Kidney tubule cell (primary cell): ENCODE measurements at regions not wholly inside any gene's neighbourhood (a gene's known extent, or its start where the extent isn't known, plus 50 kb on each side); places are given as distances from the start of the nearest gene placed in this dataset.

Experiments used
- DNase-seq: peaks from one replicate; pipeline ENCODE4 v3.0.0-alpha.2; 2018; ENCODE audit warnings: low spot score

DNA sequence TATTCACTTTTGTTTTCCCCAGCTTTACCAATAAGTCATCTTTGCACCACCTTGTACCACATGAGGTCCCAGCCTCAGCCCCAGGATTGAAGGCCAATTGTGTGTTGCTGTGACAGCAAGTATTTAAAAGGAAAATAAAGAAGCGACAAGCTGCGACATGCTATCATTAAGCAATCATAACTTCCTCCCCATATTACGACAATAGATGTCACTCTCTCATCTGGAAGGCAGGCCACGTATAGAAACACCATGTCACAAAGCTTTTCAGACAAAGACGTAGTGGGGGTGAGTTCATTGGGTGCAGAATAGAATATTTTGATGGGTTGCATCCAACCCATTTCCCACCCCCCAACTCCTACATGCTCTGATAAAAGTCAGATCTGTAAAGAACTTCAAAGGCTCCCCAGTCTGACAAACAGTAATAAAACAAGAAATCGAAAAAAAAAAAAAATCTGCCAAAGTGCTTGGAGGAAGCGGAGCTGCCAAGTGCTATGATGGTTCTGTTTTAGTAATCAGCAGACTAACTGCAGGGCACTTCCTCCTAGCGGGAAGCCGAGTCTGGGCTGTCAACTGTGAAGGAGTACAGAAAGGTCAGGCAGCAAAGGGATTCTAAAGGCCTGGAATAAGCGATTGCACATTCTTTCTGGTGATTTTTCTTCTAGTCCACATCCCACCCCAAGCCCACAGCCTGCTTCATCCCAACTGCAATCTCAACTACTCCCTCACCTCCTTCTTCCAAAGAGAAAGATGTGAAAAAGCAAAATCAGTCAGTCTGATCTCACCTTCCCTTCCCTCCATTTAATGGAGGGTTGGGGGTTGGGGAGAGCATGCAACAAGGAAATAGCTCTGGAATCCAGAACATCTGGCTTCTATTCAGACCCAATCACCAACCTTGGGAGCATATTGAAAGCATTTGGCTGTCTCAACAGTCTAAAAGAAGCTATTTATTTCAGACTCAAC lies 131.4 kb upstream of the UBASH3B start:
- peak; percentile 71 for DNase-seq

DNA sequence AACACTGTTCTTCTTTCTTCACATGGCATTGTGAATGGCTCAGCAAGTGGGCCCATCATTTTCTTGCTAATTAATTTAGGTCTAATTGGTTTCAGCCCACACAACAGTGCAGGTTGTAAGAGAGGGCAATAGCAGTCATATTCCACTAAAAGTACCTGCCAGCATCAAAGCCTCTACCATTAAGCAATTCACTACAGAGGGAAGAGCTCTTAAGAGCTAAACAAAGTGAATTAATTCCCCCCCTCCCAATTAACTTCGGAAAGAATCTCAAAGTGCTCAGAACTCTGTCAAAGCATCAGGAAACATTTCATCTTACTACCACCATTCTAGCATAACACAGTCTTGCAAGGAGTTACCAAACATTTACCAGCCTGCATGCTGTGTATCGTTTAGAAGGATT lies 133.9 kb upstream of the UBASH3B start:
- no peak for DNase-seq

DNA sequence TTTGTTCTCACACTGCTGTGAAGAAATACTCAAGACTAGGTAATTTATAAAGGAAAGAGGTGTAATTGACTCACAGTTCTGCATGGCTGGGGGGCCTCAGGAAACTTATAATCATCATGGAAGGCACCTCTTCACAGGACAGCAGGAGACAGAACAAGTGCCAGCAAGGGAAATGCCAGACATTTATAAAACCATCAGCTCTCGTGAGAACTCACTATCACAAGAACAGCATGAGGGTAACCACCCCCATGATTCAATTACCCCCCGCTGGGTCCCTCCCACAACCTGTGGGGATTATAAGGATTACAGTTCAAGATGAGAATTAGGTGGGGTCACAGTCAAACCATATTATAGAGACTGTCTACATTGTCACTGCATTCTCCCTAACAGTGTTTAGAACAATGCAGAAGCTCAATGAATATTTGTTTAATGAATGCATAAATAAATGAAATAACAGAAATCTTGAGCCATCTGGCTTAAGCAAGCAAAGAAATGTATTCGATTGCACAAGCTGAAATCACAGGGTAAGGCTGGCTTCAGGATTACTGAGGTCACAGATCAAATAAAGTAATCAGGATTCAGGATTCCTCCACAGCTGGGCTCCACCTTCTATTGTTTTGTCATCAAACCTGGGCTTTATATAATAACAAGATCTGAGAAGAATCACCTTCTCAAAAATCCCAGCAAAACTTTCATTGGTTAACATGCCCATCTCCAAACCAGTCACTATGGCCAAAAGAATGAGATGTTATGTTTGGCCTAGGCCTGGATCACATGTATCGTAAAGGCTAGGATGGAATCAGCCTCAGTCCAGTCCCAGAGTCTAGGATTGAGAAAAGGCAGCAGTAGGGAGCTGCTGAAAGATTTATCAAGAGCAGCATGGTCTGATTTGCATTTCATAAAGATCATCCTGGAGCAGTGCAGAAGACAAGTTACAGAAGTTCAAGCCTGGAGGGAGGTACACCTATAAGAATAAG lies 137.8 kb upstream of the UBASH3B start:
- no peak for DNase-seq

DNA sequence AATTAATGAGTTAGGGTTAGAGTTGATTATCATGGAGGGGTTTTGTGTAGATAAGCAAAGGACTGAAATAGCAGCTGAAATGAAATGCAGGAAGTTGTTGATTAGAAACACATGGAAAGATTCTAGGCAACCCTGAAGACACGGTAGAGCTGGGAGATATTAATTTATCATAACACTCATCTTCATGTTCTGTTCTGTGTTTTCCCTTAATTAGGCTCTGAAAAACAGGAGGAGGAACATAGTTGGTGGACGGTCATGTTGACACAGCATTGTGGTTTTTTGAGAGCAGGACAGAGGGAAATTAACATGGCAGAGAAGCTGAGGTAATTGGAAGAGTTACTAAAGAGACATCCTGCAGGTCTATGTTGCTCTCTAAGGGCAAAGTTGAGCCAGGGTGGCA lies 138.8 kb upstream of the UBASH3B start:
- DNase-seq: no peak

DNA sequence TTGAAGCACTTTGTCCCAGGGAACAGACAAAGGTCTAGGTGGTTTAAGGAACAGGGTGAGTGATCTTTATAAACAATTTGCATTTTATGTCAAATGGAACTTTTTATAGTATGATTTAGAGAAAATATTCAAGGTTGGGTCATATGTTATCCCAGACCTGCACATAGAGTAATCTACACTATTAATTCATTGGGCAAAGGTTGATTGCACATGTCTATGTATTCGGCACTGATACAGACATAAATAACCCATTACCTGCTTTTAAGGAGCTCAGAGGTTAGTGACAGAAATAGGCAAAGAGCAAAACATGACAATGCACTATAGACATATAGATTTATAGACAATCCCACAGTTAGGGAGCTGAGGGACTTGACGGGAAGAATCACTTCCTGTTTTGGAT lies 141.5 kb upstream of the UBASH3B start:
- no peak for DNase-seq

DNA sequence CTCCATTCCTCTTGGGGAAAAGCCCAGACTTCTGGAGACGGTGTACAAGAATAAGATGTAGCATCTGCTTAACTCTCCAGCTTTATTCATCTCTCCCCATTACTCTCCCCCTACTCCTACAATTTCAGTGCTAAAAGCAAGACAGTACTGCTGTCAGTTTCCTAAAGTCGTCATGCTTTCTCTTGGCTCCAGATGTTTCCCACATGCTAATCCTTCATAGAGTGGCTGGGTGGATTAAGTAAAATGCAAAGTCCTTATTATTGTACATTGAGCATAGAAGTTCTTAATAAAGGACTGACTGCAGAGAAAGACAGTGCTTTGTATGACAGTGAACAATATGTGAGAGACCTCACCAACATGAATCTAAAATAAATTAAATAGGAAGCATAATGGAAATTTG lies 142.2 kb upstream of the UBASH3B start:
- no peak for DNase-seq

DNA sequence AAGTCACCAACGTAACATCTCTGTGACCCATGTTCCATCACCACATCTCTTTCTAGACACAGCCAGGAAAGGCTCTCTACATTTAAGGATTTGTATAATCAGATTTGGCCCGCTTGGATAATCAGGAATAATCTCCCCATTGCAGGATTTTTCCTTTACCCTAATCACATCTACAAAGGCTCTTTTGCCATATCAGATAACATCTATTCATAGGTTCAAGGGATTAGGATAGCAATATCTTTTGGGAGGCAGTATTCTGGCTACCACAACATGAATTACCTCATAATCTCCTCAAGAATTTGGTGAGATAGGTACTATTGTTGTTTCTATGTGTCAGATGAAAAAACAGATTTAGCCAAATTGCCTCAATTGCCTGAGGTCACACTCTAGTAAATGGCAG lies 142.8 kb upstream of the UBASH3B start:
- no peak for DNase-seq

DNA sequence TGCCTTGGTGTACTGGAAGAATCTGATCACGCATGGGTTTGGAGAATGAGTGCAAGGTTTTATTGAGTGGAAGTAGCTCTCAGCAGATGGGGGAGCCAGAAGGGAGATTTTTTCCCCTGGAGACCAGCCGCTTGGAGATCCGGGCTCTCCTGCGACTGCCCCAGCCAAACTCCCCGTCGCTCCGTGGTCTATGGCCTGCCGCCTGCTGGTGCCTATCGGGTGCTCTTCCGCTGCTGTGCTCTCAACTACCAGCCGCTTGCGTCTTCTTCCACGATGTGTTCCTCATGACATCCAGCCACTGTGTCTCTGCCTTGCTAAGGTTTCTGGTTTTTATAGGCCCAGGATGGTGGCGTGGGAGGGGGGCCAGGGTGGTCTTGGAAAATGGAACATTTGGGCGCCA lies 145.6 kb upstream of the UBASH3B start:
- no peak for DNase-seq

DNA sequence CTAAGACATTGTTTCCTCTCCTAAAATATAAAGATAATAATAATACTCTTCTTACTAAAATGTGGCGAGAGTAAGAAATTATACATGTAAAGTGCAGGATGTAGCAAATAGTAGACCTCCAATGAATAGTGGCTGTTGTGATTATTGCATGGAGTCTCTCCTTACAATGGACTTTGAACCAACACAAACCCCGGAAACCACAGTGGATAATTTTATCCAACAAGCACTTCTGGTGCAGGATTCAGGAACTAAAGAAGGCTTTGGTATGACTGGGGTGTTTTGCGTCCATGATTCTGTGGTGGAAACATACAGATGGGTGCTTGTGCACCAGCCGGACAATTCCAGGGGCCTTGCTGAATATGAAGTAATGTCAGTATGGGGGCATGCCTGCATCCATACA lies 146.4 kb upstream of the UBASH3B start:
- DNase-seq: no peak

DNA sequence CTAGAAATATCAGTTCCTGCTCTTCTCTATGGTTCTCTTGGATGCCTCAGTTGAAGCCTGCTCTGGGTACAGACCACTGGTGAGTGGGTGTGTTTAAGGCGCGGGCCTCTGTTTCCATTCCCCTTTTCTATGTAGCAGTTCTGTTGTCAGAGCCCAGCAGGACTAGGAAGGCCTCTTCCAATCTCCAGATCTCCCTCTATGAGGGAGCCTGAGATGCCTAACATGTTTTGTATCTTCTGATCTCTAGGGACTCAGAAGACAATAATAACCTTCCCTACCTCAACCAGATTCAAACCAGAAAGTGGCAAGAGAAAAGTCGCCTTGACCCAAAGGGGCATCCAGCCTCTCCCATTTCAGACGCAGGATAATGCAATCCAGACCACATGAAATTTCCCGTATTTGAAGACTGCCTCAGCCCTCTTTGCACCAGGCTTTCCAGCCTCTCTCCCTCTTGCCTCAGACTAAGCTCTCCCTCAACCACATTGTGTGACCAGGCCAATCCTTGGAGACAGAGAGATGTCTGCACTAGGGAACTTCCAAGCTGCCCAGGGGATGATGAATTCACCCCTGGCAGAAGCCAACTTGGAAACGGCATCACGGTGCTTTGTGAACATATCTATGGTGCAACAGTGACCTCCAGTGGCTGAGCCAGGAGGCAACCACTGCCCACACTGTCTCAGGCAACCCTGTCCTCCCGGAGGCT lies 150.1 kb upstream of the UBASH3B start:
- peak; percentile 82 for DNase-seq

DNA sequence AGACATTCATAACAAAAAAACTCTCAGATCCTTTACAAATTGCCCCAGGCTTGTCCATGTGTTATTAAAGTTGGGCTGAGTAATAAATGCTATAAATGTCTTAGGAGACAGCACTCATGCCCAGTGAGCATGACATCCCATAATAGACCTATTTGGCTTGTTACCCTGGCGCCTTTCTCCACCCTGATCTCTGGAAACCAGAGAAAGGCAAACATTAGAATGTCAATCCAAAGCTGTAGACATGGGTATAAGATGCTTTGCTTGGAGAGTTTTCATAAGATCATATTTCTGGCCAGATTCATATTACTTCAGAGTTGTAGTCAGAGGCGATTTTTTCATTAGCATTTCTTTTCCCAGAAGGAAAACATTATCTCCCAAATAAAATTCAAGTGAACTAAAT lies 161.3 kb upstream of the UBASH3B start:
- DNase-seq: no peak

DNA sequence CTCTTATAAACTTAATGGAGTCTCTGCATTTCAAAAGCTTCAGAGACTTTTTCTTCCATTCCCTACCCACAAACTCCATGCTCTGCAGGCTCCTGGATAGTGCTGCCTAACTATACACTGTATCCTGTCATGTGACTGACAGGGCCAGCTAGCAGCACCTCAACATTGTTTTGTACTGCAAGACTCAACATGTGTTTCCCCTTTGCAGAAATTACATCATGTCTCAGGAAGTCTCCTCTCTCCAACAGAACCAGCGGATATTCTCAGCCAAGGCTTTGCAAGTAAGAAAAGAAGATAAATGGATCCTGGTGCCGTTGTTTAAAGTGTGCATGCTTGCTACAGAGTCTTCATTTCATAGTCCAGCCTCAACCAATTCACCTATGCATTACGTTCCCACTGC lies 164.0 kb upstream of the UBASH3B start:
- DNase-seq: no peak

DNA sequence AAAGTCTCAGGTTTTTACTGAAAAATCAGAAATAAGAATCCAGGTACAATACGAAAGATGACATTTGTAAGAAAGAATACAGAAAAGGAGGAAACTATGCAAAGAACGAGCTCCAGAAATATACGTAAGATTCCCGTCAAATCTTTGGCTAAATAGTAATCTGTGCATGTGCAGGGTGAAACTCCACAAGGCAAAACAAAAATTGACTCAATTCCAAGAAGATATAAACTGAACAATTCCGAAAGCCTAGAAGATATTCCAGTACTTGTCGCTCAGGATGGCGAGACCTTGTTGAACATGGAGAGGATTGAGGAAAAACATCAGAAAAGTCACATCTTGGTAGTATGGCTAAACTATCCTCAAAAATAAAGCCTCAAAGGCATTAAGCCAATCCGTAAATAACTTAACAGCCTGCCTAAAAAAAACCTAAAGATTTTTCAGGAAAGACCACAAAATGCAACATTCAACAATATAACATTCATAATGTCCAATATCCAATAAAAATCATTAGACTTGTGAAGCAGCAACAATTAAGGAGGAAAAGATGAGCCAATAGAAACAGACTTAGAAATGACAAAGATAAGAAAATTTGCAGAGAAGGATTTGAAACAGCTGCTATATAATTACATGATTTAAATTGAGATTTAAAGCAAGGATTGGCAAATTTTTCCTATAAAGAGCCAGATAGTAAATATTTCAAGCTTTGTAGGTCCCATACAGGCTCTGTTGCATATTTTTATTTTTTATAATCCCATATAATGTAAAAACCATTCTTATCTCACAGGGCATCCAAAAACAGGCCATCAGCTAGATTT lies 166.4 kb upstream of the UBASH3B start:
- no peak for DNase-seq

DNA sequence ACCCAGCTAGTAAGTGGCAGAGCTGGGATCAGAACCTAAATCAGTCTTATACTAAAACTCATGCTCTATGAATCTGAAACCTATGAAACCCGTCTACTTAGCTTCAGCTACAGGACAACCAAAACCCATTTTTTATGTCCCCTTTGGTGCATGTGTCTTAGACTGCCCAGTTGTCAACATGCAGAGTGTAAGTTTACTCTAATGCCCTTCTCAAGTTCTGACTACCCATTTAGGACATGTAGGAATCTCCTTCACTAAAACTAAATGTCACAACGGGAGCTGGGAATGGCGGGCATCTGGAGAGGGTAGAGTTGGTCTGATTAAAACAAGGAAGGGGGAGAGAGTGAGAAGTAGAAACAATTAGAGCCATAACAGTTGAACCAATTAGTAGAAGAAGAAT lies 167.9 kb upstream of the UBASH3B start:
- DNase-seq: no peak

DNA sequence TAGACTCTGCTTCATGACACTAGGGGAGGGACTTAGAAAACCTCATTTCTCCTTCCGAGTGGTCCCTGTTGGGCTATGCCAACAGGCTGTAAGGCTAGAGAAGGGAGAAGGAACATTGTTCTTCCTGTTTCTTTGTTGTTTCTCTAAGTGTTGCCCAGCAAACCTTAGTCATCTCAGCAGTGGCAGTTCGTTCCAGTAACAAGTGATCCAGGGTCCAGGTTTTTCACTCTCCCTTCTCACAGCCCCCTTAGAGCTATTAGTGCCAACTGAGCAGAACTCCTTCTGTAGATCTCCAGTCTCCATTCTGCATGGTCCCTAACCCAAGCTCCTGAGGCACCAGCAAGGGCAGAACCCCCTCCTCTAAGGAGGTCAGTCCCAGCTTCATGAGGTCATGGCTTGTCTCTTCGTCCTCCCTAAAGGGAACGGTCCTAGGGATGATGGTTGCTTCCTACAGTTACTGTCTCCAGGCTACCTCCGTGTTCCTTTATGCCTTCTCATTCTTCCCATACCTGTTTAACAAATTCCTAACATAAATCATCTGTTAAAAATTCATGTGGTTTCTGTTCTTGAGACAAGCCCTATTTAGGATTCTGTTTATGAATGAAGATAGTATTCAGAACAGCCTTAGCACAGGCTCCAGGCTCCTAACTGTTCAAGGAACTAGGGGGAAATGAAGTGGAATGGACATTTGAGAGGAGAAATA lies 168.6 kb upstream of the UBASH3B start:
- no peak for DNase-seq

DNA sequence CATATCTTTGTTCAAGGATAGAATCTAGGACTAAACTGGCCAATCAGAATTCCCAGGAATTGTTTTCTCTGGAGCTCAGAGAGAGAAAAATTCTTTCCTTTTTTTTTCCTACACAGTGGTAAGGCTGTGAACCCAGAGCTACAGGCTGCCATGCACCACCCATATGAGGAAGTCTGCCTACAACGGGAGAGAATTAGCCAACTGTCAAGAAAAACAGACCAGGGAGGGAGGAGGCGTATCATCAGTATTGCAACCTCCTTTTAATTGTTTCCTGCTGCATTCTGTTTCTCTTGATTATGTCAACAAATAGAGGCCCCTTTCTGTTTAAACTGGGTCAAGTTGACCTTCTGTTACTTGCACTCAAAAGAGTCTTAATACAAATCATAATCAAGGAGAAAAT lies 176.5 kb upstream of the UBASH3B start:
- no peak for DNase-seq

DNA sequence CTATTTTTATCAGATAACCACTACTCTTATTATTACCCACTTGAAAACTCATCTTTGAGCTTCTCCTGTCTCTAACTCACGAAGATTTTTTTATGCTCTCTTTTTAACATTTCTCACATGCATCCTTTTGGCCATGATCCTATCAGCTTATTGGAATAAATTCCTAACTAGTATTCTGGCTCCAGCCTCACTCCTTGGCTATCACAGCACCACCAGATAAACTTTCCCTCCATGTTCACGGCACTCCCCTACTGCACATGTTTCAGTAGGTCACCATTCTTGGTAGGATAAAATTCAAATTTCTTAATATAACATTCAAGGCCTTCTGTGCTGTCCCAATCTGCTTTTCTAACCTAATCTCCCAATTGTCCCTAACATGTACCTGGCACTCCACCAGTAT lies 186.6 kb upstream of the UBASH3B start:
- no peak for DNase-seq

DNA sequence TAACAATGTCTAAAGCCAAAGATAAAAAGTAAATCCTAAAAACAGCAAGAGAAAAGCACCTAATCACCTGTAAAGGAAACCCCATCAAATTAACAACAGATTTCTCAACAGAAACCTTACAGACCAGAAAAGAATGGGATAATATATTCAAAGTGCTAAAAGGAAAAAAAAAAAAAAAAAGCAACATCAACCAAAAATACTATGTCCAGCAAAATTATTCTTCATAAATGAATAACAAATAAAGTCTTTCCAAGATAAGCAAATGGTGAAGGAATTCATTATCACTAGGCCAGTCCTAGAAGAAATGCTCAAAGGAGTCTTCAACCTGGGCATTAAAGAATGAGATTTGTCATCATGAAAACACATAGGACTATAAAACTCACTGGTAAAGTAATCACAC lies 192.0 kb upstream of the UBASH3B start:
- no peak for DNase-seq

DNA sequence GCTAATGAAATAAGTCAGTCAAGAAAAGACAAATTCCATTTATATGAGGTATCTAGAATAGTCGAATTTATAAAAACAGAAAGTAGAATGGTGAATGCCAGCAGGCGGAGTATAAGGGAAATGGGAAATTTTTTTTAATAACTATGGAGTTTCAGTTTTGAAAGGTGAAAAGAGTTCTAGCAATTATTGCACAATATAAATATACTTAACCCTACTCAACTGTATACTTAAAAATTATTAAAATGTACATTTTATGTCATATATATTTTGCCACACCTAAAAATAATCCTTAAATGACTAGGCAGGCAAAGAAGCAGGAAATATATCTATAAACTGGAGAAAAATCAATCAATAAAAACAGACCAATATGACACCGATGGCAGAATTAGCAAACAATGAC lies 196.5 kb upstream of the UBASH3B start:
- no peak for DNase-seq

DNA sequence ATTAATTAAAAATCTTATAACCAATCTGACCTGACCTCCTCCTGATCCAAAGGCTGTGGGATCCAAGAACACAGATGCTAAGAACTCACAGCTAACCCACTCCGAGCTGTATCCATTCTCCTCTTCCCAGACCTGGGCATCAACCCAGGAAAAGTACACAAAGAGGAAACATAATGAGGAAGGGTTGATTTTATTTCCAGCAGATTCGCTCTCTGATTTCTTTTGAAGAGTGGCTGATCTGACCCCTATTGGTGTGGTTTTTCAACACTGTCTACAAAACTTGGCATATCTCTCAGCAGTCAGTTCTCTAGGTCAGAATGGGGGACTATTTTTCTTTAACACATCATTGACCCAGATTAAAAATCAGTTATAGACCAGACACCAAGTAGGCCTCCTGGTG lies 201.9 kb upstream of the UBASH3B start:
- DNase-seq: no peak

DNA sequence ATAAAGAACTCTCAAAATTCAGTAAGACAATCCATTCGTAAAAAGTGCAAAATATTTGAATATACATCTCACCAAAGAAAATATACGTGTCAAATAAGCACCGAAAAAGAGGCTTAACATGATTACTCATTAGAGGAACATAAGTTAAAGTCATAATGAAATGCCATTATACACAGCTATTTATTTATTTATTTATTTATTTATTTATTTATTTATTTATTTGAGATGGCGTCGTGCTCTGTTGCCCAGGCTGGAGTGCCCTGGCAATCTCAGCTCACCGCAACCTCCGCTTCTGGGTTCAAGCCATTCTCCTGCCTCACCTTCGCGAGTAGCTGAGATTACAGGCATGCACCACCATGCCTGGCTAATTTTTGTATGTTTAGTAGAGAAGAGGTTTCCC lies 203.6 kb upstream of the UBASH3B start:
- no peak for DNase-seq
